ENCODE measurements at regions not wholly inside any gene's neighbourhood (a gene's known extent, or its start where the extent isn't known, plus 50 kb on each side); places are given as distances from the start of the nearest gene placed in this dataset.

GRCh38 chr14:51308866-51309265, 68.8 kb downstream of the TMX1 start:
- TF ChIP-seq CTCF (IDR thresholded peaks at IDR 0.05) (no peak), POLR2A (IDR thresholded peaks at IDR 0.05; ENCODE audit: low read depth) (no peak), POLR2AphosphoS5 (IDR thresholded peaks at IDR 0.05) (no peak)

Data from esophagus muscularis mucosa (tissue), 3 donors.